HuH-7.5 (cell line): ENCODE measurements at regions not wholly inside any gene's neighbourhood (a gene's known extent, or its start where the extent isn't known, plus 50 kb on each side); places are given as distances from the start of the nearest gene placed in this dataset.

Experiments used
- DNase-seq: peaks from one replicate; pipeline ENCODE4 v3.0.0; 2011; ENCODE audit warnings: low spot score

DNA sequence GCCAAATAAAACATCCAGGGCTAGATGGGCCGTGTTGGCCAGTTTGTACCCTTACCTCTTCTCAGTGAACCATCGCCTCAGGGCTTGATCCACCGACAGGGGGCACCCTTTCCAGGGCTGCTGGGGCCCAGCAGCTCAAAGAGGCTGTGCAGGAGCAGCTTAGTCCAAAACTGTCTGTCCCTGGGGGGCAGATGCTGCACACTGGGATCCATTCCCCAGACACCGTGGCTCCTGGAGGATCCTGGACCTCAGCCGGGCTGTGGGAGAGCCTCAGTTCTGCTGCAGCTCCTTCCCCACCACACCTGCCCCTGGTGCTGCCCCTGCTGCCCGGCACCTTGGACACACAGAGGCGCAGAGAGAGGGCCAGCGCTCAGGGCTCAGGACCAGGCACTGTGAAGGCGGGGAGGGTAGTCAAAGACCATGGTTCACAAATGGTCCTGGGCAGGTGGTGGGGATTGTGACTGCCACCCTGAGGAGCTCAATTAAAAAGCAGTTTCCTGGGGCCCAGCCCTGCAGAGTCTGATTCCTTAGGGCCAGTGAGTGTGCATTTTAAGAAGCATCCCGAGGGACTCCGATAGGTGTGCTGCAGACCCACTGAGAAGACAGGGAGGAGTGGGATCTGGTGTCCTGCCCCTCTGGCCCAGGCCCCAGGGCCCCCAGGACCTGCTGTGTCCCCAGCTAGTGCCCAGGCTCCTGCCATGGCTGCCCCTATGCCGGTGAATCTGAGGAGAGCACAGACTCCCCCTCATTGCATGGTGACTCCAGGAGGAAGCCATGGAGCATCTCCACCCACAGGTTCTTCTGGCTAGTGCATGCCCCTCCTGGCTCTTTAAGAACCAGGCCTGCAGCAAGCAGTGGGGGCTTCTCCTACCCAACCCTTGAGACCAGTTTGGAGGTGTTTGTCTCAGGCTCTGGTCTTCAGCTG is 86.5 kb upstream of the PRR20G start:
- no peak for DNase-seq

DNA sequence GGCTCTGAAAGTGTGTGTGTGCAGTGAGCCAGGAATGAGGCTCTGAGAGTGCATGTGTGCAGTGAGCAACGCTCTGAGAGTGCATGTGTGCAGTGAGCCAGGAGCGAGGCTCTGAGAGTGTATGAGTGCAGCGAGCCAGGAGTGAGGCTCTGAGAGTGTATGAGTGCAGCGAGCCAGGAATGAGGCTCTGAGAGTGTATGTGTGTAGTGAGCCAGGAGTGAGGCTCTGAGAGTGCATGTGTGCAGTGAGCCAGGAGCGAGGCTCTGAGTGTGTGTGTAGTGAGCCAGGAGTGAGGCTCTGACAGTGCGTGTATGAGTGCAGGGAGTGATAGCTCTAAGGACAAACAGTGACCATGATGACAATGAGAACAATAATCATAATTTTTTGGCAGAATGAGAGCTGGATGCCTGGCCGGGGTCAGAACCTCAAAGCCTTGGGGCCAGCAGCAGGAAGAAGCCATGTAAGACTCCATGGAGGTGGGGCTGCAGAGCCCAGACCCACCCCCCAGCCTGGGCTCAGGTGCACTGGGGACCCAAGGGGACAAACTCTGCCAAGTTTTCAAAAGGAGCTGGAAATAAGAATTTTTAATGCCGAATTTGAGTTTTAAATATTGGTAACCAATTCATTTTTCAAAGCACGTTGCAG is 85.7 kb upstream of the PRR20G start:
- DNase-seq = no peak

DNA sequence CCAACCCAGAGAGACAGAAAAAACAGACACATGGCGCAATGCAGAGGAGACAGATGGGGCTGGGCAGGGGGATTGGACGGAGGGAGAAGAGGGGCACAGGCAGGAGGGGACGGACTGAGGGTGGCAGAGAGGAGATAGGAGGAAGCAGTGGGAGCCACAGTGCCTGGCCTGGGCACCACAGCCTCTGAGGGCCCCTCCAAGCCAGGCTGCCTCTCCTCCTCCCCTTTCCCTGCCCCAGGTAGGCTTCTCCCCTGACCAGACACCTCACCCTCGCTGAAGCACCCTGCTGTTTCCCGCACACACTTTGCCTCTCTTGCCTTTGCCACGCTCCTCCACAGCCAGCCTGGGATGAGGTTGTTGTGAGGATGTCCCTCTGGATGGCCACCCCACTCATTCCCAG is 84.0 kb upstream of the PRR20G start:
- no peak for DNase-seq

DNA sequence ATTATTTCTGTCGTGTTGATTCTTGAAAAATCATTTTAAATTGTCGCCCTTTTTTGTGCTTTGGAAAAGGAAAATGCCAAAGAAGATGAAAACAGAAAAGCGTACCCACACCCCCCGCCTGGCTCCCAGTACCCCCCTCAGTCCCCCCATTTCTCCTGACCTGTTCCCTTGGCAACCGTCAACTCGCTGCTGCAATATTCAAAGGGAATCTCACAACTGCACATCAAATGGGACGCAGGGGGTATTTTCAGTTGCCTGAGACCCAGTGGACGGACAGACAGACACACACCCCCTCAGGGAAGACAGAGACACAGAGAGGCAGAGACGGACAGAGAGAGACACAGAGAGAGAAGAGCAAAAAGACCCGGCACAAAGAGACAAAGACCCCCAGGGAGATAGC is 83.5 kb upstream of the PRR20G start:
- no peak for DNase-seq

DNA sequence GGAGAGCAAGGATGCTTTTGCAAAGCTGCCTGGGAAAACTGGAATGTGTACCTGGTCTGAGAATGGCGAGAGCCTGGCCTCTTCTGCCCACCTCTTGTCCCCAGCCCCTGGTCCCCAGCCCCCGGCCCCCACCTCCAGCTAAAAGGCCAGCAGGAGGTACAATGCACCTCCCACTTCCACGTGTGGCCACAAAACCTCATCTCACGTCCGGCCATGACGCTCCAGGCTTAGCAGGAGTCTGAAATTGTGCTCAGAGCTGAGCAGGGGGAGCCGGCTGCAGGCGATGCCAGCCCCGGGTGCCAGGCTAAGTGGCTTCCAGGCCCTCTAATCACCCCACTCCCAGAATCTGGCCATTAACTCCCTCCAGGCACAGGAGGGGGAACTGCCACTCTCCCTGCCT is 83.1 kb upstream of the PRR20G start:
- DNase-seq = no peak

DNA sequence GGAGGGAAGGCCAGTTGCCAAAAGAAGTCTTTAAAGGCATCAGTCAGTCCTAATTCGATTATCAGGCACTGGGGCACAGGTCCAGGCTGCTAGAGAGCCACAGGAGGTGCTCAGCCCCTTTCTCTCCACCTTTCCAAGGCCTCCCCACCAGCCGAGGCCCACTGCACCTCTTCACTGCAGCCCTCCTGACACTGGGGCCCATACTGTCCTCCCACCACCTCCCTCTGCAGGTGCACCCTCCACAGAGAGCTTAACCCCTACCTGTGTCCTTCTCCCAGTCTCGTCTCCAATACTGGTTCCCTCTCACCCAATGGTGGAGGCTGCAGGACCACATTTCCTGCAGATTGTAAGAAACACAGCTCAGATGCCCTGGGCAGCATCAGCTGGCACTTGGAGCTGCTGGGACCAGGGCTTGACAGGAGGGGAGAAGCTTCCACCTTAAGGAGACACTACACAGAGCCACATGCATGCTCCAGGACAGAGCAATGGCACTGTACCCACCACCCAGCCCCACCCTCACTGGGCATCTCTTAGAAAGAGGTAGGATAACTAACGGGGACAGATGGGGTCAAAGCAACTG is 81.6 kb upstream of the PRR20G start:
- DNase-seq = no peak

DNA sequence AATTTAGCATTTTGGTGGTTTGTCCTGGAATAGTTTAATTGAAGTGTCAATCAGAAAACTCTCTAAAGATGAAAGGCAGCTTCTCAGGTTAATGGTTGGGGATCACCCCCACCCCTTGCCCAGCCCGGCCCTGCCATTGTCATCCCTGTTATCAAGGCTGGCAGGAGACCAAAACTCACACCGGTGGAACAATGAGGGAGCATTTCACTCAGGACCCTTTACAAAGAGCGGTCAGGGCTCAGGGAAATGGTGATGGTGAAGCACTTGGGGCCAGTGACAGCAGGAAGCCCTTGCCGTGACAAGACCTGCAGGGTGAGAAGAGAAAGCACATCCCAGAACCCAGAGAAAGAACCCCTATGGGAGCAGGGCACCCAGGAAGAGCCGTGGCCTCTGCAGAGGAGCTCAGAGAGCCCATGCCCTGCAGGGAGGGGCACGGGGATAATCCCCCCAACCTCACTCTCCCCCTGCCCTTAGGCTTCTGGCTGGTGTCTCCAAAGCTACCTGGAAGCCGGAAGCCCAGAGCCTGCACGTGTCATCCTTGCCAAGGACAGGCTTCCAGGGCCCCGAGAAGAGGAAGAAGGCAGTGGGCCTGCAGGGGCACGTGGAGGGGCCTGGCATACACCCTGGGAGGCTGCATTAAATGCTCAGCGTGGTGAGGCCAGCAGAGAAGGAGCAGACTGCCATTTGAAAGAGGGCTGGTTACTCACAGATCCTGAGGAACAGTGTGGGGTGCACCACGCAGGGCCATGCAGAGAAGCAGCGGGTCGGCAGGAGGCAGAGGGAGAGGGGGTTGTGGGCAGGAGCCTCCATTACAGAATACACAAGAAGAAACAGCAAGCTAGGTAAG is 80.6 kb upstream of the PRR20G start:
- no peak for DNase-seq

DNA sequence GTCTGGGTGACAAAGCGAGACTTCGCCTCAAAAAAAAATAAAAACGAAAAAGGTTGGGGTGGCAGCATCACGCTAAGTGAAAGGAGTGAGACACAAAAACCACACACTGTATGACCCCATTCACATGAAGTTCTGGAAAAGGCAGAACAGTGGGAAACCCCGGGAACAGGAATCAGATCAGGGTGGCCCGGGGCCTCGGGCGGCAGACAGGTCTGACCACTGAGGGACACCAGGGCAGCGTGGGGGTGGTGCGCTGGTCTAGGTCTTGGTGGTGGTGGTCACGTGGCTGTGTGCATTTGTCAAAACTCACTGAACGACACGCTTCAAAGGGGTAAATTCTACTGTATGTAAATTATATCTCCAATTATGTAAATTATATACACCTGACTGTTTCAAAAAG is 79.7 kb upstream of the PRR20G start:
- no peak for DNase-seq

DNA sequence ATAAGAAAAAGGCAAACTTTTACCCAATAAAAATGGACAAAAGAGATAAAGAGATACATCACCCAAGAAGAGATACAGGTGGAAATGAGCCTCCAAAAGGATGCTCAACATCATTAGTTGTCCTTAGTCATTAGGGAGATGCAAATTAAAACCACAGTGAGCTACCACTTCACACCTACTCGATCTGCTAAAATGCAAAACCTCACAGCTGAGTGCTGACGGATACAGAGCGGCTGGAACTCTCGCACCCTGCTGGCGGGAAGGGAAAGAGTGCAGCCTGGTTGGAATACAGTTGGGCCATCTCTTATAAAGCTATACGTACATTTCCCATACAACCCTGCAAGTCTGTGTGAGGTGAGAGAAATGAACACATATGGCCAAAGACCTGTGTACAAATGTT is 78.5 kb upstream of the PRR20G start:
- DNase-seq = no peak

DNA sequence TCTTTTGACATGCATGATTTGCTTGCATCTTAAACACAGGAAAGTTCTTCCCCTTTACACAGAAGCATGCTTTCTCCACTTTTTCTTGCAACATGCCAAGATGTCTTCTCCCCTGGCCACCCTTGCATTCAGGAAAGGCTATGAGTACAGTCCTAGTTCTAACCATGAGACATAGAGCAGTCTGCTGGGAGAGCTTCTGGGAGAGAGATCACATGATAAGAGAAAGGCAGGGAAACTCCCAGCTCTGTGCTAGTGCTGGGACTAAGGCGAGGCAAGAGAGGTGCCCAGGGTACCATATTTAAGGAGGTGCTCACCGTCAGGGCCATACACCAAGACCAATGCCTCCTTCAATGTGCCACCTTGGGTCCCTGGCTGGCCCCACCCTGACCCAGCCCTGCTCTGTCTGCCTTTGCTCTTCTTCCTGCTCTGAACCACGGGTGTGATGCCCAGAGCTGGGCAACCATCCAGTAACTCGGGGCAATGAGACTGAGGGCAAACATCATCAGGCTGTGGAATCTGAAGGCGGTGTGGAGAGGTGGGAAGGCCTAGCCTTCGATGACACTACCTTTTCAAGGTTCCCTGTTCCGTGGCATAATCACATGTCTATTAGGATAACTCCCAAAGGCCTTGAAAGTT is 77.4 kb upstream of the PRR20G start:
- DNase-seq = no peak

DNA sequence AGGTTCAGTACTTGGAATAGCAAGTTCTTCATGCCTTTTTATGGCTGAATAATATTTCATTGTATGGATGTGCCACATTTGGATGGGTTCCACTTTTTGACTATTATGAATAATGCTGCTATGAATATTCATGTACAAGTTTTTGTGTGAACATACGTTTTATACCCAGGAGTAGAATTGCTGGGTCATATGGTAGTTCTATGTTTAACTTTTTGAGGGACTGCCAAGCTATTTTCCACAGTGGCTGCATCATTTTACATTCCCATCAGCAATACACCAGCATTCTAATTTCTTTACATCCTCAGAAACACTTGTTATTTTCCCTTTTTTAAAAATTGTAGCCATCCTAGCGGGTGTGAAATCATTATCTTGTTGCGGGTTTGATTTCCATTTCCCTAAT is 76.0 kb upstream of the PRR20G start:
- DNase-seq = no peak

DNA sequence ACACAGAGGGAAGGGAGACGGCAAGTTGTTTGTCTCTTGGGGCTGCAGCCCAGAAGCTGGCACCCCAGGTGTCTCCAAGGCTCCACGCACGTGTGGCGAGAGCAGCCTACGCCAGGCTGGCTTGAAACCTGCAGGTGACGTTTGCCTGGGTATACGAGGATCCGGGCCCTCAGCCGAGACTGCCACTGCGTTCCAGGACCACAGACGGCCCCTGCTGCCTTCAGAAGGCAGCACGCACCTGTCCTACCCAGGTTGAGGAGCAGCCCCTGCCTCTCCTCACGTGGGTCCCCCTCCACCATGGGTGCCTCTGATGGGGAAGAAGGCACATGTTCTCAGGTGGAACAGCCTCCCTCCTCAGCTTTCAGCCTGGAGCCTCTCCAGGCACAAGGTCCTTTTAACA is 75.3 kb upstream of the PRR20G start:
- DNase-seq = no peak

DNA sequence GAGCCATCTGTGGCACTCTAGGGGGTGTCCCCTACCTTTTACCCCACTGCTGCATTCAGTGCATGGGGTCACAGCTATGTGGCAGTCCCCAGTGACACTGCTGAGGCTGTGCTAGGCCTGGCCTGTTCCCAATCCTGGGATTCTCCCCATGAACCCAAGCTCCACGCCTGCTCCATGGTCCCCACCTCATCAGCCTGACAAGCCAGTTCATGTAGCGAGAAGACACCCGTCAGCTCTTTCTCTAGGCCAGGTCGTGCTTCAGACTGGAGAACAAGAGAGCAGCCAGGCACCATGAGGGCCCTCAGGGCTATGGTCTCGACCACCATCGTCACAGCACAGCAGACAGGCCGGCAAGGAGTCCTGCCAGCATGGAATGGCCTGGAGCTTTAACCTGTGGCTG is 72.8 kb upstream of the PRR20G start:
- no peak for DNase-seq

DNA sequence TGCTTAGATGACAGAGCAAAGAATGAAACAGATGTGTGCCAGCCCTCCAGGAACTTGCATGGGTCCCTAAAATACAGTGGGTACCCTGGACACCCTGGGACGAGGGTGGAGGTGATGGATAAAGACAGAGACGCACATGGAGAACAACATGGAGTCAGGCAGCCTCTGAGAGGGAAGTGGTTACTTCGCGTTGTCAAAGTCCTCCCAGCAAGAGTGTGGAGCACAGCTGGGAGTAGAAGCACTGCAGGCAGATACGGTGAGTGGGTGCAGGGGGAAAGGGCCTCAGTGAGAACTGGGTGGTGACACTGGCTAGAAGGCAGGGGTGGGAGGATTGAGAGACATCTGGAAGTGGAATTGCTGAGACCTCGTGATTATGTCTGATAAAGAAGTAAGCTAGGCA is 70.8 kb upstream of the PRR20G start:
- no peak for DNase-seq

DNA sequence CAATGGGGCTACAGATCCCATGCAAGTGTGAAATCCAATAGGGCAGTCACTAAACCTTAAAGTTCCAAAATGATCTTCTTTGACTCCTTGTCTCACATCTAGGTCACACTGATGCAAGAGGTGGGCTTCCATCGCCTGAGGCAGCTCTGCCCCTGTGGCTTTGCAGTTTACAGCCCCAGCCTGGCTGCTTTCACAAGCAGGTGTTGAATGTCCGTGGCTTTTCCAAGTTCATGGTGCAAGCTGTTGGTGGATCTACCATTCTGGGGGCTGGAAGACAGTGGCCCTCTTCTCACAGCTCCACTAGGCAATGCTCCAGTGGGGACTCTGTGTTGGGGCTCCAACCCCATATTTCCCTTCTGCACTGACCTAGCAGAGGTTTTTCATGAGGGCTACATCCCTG is 68.5 kb upstream of the PRR20G start:
- no peak for DNase-seq

DNA sequence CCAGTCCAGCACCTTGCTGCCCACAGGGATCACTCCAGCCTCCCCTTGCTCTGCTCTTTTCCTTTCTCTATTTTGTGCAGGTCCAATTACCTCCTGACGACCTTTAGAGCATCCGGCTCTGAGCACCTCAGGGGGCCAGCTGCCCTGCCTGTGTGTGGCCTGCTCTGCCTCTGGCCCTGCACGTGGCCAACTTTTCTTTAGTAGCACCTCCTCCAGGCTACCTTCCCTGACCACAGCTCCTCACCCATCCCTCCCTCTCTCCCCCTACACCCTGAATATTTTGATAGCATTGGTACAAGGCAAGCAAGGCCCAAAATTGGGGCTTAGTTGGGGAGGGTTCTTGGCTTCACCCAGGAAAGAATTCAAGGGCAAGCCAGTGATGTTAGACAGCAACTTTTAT is 66.9 kb upstream of the PRR20G start:
- DNase-seq = no peak

DNA sequence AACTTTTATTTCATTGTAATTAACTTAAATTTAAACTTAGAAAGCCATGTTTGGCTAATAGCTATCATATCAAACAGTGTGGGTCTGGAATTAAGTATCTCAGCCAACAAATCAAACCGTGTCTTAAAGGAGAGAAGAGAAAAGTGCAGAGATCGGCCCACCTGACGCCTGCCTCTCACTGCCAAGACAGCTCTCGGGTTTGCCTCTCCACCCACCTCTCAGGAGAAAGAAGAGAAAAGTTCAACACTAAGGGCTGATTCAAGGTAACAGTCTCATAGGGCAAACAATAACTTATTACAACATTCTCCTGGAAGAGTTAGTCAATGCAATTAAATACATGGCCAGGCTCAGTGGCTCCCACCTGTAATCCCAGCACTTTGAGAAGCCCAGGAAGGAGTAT is 64.8 kb upstream of the PRR20G start:
- DNase-seq = no peak

DNA sequence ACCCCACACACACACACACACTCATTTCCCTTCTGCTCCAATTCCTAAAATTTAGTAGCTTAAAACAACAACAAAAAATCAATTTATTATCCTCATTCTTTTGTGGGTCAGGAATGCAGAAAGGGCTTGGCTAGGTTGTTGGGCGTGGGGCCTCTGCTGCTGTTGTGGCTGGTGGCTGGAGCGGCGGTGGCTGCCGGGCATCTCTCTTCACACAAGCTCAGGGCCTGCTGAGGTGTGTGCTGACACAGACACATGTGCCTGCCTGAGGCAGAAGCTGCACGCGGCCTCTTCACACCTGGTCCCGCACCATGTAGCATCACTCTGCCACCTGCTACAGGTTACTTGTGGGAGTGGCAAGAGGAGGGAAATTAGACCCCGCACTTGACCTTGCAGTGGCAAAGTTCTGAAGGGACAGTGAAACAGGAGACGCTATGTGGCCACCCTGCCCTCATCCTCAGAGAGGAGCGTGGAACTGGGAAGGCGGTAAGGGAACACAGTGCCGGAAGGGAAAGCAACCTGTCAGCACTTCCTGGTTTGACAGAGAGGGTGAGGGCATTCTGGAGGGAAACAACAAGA is 64.0 kb upstream of the PRR20G start:
- DNase-seq = no peak

DNA sequence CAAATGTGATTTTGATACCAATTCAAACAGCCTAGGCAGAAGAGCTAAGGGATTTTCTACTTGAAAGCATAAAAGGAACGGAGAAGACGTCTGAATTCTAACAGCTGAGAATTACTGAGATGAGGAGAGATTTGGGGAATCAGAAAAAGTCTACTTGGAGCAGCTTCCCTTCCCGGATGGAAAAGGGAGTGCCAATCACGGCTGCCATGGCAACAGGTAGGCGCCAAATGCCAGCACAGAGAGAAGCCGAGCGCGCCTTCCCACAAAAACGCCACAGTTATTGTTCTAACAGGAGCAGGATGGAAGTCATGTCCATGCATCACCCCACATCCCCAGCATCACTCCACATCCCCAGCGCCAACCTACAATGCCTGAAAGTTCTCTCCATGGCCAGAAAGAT is 63.5 kb upstream of the PRR20G start:
- DNase-seq = no peak

DNA sequence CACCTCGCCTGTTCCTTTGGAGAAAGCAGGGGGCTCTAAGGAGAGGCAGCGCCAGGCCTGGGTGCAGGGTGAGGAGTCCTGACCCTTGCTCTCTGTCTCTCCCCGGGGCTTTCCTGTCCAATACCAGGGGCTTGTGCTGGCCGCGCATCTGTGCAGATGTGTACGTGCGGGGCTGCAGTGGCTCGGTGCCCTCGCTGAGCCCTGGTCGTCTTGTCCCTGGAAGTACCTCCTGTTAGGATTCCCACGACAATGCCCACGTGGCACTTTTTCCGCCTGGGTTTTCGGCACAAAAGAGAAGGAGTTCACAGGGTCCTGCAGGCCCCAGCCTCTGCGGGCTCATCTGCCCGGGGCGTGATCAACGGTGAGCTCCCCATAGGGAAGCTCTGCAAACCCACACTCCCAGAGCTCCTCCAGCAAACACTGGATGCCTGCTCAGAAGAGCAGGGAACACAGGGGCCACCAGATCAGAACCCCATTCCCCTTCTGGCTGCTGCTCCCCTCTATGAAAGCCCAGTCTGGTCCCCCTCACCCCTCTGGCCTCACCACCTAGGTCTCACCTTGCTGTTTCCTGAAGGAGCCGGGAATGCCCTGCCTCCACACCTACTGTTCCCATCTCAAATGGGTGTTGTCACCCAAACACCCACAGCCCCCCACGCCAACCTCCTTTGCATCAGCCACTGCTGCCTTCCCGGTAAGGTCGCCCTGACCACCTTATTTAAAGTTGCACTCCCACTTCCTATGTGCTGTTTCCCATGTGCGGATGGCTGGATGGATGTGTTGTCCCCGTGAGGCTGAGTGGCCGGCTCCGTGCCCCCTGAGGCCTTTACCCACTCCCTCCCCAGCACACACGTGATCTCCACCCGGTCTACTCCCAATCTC is 62.6 kb upstream of the PRR20G start:
- DNase-seq = no peak
